Pancreas (tissue), 10 donors: ENCODE measurements at regions not wholly inside any gene's neighbourhood (a gene's known extent, or its start where the extent isn't known, plus 50 kb on each side); places are given as distances from the start of the nearest gene placed in this dataset.

Source experiments
- ATAC-seq, 4 donors: fragments of 200-7000 bp; cut with Tn5 transposase; one replicate each; pipeline versions ENCODE4 v1.8.0 to v1.9.1; 2020; ENCODE audit warnings: mild to moderate bottlenecking in 4 of 4, moderate library complexity in 4 of 4
- DNase-seq, 6 donors: peaks; one replicate each; pipeline ENCODE4 v3.0.0-alpha.2; 2020
- FAIRE-seq: peaks from 2 replicates; lab custom pipeline; 2012; peaks lifted over from hg19 to GRCh38; lab: Jason Lieb, UNC
- H3K27ac ChIP-seq, 4 donors: fragments of 200-600 bp; sonication (generic); 1 replicate in 3 of 4; 2 replicates in 1 of 4; pipeline versions ENCODE4 v1.5.0 to v1.8.0; 2020
- H3K27me3 ChIP-seq, 4 donors: fragments of 200-600 bp; one replicate each; pipeline ENCODE4 v1.8.0; 2021
- H3K36me3 ChIP-seq, 3 donors: fragments of 200-600 bp; sonication (generic) in 1 of 3; one replicate each; pipeline versions ENCODE4 v1.5.0 to v1.8.0; 2020 to 2021
- H3K4me1 ChIP-seq, 3 donors: fragments of 200-600 bp; one replicate each; pipeline ENCODE4 v1.8.0; 2021
- H3K4me3 ChIP-seq, 4 donors: fragments of 200-600 bp; sonication (generic) in 2 of 4; one replicate each; pipeline versions ENCODE4 v1.5.0 to v1.8.0; 2020 to 2021
- H3K9me3 ChIP-seq, 4 donors: fragments of 200-600 bp; one replicate each; pipeline ENCODE4 v1.8.0; 2021
- WGBS, 2 donors: extraction: QIAGEN DNeasy Blood & Tissue Kit; methylation state at CpG; one replicate each; pipeline ENCODE4 v1.1.7; 2013; 5-methylcytosine and 5-hydroxymethylcytosine counted together
- intact Hi-C, 3 donors: fragments of 100-400 bp; cut with DNase I; formaldehyde crosslinking; loops; one replicate each; pipeline versions ENCODE4 v1.11.1 to v1.14.2; 2022
- TF ChIP-seq, protein P1 (sequence below), 4 donors: fragments of 200-600 bp; sonication (generic) in 3 of 4; IDR thresholded peaks; one replicate each; pipeline versions ENCODE4 v1.5.0 to v1.8.0; 2021; ENCODE audit warnings: antibody characterized with exemption in 4 of 4
- donor health status: healthy with polysubstance abuse.
- donor health status: DM: no; HTN: no; CAD: no; lungs with moderate emphysema.
- donor health status: DM: no; HTN: no; CAD: no.
- donor health status: control.
- donor health status: control.
- donor health status: Bipolar disorder and iron deficiency.
- donor health status: DM: yes; HTN: yes; CAD: no.
- donor health status: DM: no; HTN: no; CAD: no.
- donor health status: DM: no; HTN: no; CAD: no.
- donor health status: DM: yes; HTN: yes; CAD: no.

GRCh38 chr1:238006779-238007178, 116.1 kb upstream of the ZP4 start:
- no peak overlapping the region for H3K27ac ChIP-seq
- intact Hi-C loops, result no loop called here
- no peak overlapping the region for H3K4me3 ChIP-seq
- no peak for FAIRE-seq
- TF ChIP-seq, protein P1, sequence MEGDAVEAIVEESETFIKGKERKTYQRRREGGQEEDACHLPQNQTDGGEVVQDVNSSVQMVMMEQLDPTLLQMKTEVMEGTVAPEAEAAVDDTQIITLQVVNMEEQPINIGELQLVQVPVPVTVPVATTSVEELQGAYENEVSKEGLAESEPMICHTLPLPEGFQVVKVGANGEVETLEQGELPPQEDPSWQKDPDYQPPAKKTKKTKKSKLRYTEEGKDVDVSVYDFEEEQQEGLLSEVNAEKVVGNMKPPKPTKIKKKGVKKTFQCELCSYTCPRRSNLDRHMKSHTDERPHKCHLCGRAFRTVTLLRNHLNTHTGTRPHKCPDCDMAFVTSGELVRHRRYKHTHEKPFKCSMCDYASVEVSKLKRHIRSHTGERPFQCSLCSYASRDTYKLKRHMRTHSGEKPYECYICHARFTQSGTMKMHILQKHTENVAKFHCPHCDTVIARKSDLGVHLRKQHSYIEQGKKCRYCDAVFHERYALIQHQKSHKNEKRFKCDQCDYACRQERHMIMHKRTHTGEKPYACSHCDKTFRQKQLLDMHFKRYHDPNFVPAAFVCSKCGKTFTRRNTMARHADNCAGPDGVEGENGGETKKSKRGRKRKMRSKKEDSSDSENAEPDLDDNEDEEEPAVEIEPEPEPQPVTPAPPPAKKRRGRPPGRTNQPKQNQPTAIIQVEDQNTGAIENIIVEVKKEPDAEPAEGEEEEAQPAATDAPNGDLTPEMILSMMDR (IDR thresholded peaks at IDR 0.05), result no peak
- 67 to 72% methylated on average over 4 of the region's 4 CpGs for WGBS, 2 donors
- ATAC-seq, result no peak
- no peak for DNase-seq
- no peaks in the 10 kb centered on the region for H3K9me3 ChIP-seq
- H3K4me1 ChIP-seq, result no peaks in the 10 kb centered on the region
- H3K36me3 ChIP-seq, result no peaks in the 10 kb centered on the region
- no peaks in the 10 kb centered on the region for H3K27me3 ChIP-seq

GRCh38 chr1:238005116-238005515, 114.4 kb upstream of the ZP4 start:
- ATAC-seq (peak in 2 of 4 donors; percentile 23 to 49), FAIRE-seq (no peak)
- WGBS, 2 donors, result 52 to 73% methylated on average over 1 of the region's 1 CpG

DNA sequence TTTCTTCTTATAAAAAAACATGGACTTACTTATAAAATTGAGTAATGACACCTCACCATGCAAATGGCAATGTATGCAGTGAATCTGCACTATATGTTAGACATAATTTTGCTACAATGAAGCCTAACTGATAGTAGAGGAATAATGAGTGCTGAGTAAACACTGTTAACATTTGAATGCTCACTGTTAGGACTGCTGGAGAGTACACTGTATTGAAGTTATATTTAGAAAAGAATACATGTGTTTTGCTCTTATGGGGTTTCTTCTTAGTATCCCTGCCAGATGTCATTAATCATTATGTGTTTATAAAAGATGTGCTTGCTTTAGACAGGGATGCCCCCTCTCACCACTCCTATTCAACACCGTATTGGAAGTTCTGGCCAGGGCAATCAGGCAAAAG, 111.1 kb upstream of the ZP4 start:
- intact Hi-C loops, result no loop called here
- Histone ChIP-seq H3K27ac (no peak overlapping the region), H3K4me3 (no peak overlapping the region), H3K36me3 (no peaks in the 10 kb centered on the region), H3K4me1 (no peaks in the 10 kb centered on the region), H3K9me3 (no peaks in the 10 kb centered on the region), H3K27me3 (no peaks in the 10 kb centered on the region)
- FAIRE-seq, result no peak
- 59 to 69% methylated on average over 1 of the region's 1 CpG for WGBS, 2 donors
- ATAC-seq, result no peak
- TF ChIP-seq, protein P1 (IDR thresholded peaks at IDR 0.05), result no peak
- no peak for DNase-seq

More at GRCh38 chr1:238005116-238005515, 114.4 kb upstream of the ZP4 start:
- H3K9me3 ChIP-seq, result no peaks in the 10 kb centered on the region
- H3K36me3 ChIP-seq, result no peaks in the 10 kb centered on the region
- H3K27ac ChIP-seq, result no peak overlapping the region
- no peak for DNase-seq
- intact Hi-C loops, result no loop called here
- no peak overlapping the region for H3K4me3 ChIP-seq
- H3K4me1 ChIP-seq, result no peaks in the 10 kb centered on the region
- no peaks in the 10 kb centered on the region for H3K27me3 ChIP-seq
- TF ChIP-seq, protein P1 (IDR thresholded peaks at IDR 0.05), result no peak

GRCh38 chr1:237999426-238000052, 108.8 kb upstream of the ZP4 start:
- Histone ChIP-seq H3K4me1 (no peaks in the 10 kb centered on the region), H3K36me3 (no peaks in the 10 kb centered on the region), H3K27me3 (no peaks in the 10 kb centered on the region), H3K9me3 (no peaks in the 10 kb centered on the region), H3K4me3 (no peak overlapping the region), H3K27ac (no peak overlapping the region)
- DNase-seq (no peak), ATAC-seq (no peak), FAIRE-seq (no peak)
- intact Hi-C loops, result no loop called here
- TF ChIP-seq, protein P1 (IDR thresholded peaks at IDR 0.05), result no peak
- WGBS, 2 donors, result 28% methylated on average over 4 of the region's 4 CpGs

DNA sequence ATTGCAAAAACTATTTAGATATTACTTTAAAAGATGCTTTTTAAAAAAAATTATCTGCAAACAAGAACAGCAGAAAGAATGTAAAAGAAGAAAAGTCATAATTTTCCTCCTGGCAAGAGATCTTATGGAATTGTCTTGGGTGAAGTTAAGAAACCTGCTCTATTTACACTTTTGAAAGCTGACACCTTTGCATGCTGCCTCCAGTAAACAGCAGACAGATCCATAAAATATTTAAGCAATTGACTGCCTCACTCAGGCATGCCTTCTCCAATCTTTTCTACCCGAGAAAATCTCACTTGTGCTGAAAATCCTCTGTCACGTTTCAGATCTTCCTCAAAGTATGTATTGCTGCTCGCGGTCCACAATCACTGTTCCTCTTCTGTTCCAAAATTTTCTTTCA, 107.9 kb upstream of the ZP4 start:
- intact Hi-C loops, result no loop called here
- H3K36me3 ChIP-seq, result no peaks in the 10 kb centered on the region
- no peaks in the 10 kb centered on the region for H3K9me3 ChIP-seq
- H3K4me3 ChIP-seq, result no peak overlapping the region
- no peak for ATAC-seq
- WGBS, 2 donors, result 55 to 65% methylated on average over 4 of the region's 4 CpGs
- no peaks in the 10 kb centered on the region for H3K27me3 ChIP-seq
- FAIRE-seq, result no peak
- H3K27ac ChIP-seq, result no peak overlapping the region
- no peaks in the 10 kb centered on the region for H3K4me1 ChIP-seq
- TF ChIP-seq, protein P1 (IDR thresholded peaks at IDR 0.05), result no peak
- DNase-seq, result no peak
